ENCODE measurements at regions not wholly inside any gene's neighbourhood (a gene's known extent, or its start where the extent isn't known, plus 50 kb on each side); places are given as distances from the start of the nearest gene placed in this dataset.
"Not testable (repeated sequence)": the region's sequence is repeated elsewhere in the genome, so short reads cannot be mapped to it uniquely, and the experiment has no call there.

GRCh38 chr12:19666070-19666469 is 226.8 kb downstream of the AEBP2 start:
- DNase-seq (ENCODE audit: low spot score) = no peak

- DNase-seq (ENCODE audit: low spot score) = no peak
Measured at GRCh38 chr12:19669793-19670192, 230.5 kb downstream of the AEBP2 start.

GRCh38 chr12:19671695-19672094 is 232.4 kb downstream of the AEBP2 start:
- no peak for DNase-seq (ENCODE audit: low spot score)

GRCh38 chr12:19674437-19674836 is 235.1 kb downstream of the AEBP2 start:
- no peak for DNase-seq (ENCODE audit: low spot score)

GRCh38 chr12:19675361-19675760 is 236.1 kb downstream of the AEBP2 start:
- no peak for DNase-seq (ENCODE audit: low spot score)

GRCh38 chr12:19678501-19678900 is 239.2 kb downstream of the AEBP2 start:
- not testable (repeated sequence) for DNase-seq (ENCODE audit: low spot score)

- DNase-seq (ENCODE audit: low spot score) = no peak
Measured at GRCh38 chr12:19681007-19681406, 241.7 kb downstream of the AEBP2 start.

GRCh38 chr12:19683178-19683927 is 244.1 kb downstream of the AEBP2 start:
- no peak for DNase-seq (ENCODE audit: low spot score)

GRCh38 chr12:19687371-19687770 is 248.1 kb downstream of the AEBP2 start:
- DNase-seq (ENCODE audit: low spot score) = no peak

- no peak for DNase-seq (ENCODE audit: low spot score)
Measured at GRCh38 chr12:19688532-19688931, 249.2 kb downstream of the AEBP2 start.

GRCh38 chr12:19689226-19689625 is 249.9 kb downstream of the AEBP2 start:
- no peak for DNase-seq (ENCODE audit: low spot score)

- no peak for DNase-seq (ENCODE audit: low spot score)
Measured at GRCh38 chr12:19689801-19690472, 250.6 kb downstream of the AEBP2 start.

GRCh38 chr12:19692091-19692490 is 252.8 kb downstream of the AEBP2 start:
- DNase-seq (ENCODE audit: low spot score) = no peak

- DNase-seq (ENCODE audit: low spot score) = no peak
Measured at GRCh38 chr12:19692566-19692965, 253.3 kb downstream of the AEBP2 start.

GRCh38 chr12:19694627-19695026 is 255.3 kb downstream of the AEBP2 start:
- DNase-seq (ENCODE audit: low spot score) = no peak

GRCh38 chr12:19695244-19696098 is 256.2 kb downstream of the AEBP2 start:
- DNase-seq (ENCODE audit: low spot score) = no peak

GRCh38 chr12:19700969-19701368 is 261.7 kb downstream of the AEBP2 start:
- no peak for DNase-seq (ENCODE audit: low spot score)

- DNase-seq (ENCODE audit: low spot score) = no peak
Measured at GRCh38 chr12:19704966-19705365, 265.7 kb downstream of the AEBP2 start.

- no peak for DNase-seq (ENCODE audit: low spot score)
Measured at GRCh38 chr12:19706936-19707335, 267.6 kb downstream of the AEBP2 start.

- no peak for DNase-seq (ENCODE audit: low spot score)
Measured at GRCh38 chr12:19707948-19708409, 268.7 kb downstream of the AEBP2 start.

- no peak for DNase-seq (ENCODE audit: low spot score)
Measured at GRCh38 chr12:19709889-19710288, 270.6 kb downstream of the AEBP2 start.

All from D341Med (cell line).